IPS-15b (cell line): ENCODE measurements at regions not wholly inside any gene's neighbourhood (a gene's known extent, or its start where the extent isn't known, plus 50 kb on each side); places are given as distances from the start of the nearest gene placed in this dataset.

Source experiments
- H3K27me3 ChIP-seq: one replicate; pipeline ENCODE4 v1.6.1; 2013; ENCODE audit warnings: low read length; ENCODE audit not compliant: control insufficient read depth, insufficient read depth
- H3K36me3 ChIP-seq: one replicate; pipeline ENCODE4 v1.6.1; 2013; ENCODE audit warnings: low read length; ENCODE audit not compliant: control insufficient read depth, insufficient read depth
- H3K4me1 ChIP-seq: one replicate; pipeline ENCODE4 v1.6.1; 2013; ENCODE audit warnings: mild to moderate bottlenecking, low read length; ENCODE audit not compliant: control insufficient read depth, insufficient read depth
- H3K4me3 ChIP-seq: one replicate; pipeline ENCODE4 v1.5.1; 2013; ENCODE audit warnings: low read depth, low read length
- H3K9ac ChIP-seq: one replicate; pipeline ENCODE4 v1.6.1; 2013; ENCODE audit warnings: low read depth, mild to moderate bottlenecking, low read length
- H3K9me3 ChIP-seq: one replicate; pipeline ENCODE4 v1.6.1; 2013; ENCODE audit warnings: mild to moderate bottlenecking, low read length; ENCODE audit not compliant: control insufficient read depth, insufficient read depth

- no peaks in the 10 kb centered on the region for H3K36me3 ChIP-seq
- H3K9me3 ChIP-seq = no peaks in the 10 kb centered on the region
- no peak overlapping the region for H3K4me3 ChIP-seq
- no peaks in the 10 kb centered on the region for H3K4me1 ChIP-seq
- H3K27me3 ChIP-seq = no peaks in the 10 kb centered on the region
- no peak overlapping the region for H3K9ac ChIP-seq
Observed at GRCh38 chr9:113656771-113657670, 193.5 kb downstream of the RGS3 start.

- H3K36me3 ChIP-seq = no peaks in the 10 kb centered on the region
- H3K4me1 ChIP-seq = no peaks in the 10 kb centered on the region
- no peaks in the 10 kb centered on the region for H3K9me3 ChIP-seq
- no peak overlapping the region for H3K4me3 ChIP-seq
- no peaks in the 10 kb centered on the region for H3K27me3 ChIP-seq
- no peak overlapping the region for H3K9ac ChIP-seq
Observed at GRCh38 chr9:113657765-113658544, 194.4 kb downstream of the RGS3 start.

GRCh38 chr9:113658545-113658895 is 195.0 kb downstream of the RGS3 start:
- no peaks in the 10 kb centered on the region for H3K4me1 ChIP-seq
- no peak overlapping the region for H3K4me3 ChIP-seq
- no peaks in the 10 kb centered on the region for H3K9me3 ChIP-seq
- H3K9ac ChIP-seq = no peak overlapping the region
- no peaks in the 10 kb centered on the region for H3K27me3 ChIP-seq
- H3K36me3 ChIP-seq = no peaks in the 10 kb centered on the region

GRCh38 chr9:113659039-113659438 is 195.5 kb downstream of the RGS3 start:
- no peaks in the 10 kb centered on the region for H3K4me1 ChIP-seq
- no peaks in the 10 kb centered on the region for H3K9me3 ChIP-seq
- H3K27me3 ChIP-seq = no peaks in the 10 kb centered on the region
- no peak overlapping the region for H3K9ac ChIP-seq
- no peak overlapping the region for H3K4me3 ChIP-seq
- no peaks in the 10 kb centered on the region for H3K36me3 ChIP-seq

- H3K4me1 ChIP-seq = no peaks in the 10 kb centered on the region
- H3K4me3 ChIP-seq = no peak overlapping the region
- H3K9me3 ChIP-seq = no peaks in the 10 kb centered on the region
- no peaks in the 10 kb centered on the region for H3K27me3 ChIP-seq
- H3K9ac ChIP-seq = no peak overlapping the region
- no peaks in the 10 kb centered on the region for H3K36me3 ChIP-seq
Observed at GRCh38 chr9:113659740-113660139, 196.2 kb downstream of the RGS3 start.

DNA sequence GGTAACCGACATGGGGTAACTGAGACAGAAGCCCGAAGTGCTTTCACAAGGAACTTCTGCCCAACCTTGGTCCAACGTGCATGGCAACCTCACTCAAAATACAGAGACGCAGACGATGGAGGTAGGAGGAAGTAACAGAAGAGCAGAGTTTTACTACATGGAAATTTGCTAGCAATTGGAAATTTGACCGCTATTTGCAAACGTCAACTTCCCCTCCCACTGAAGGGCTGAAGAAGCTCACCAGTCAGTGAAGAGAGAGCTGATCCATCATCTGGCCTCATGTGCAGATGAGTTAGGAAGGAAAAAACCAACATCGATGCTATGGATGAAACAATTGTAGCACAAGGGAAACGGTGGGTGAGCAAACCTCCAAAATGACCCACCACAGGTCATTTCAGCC is 196.7 kb downstream of the RGS3 start:
- H3K4me1 ChIP-seq = no peaks in the 10 kb centered on the region
- no peak overlapping the region for H3K4me3 ChIP-seq
- H3K9me3 ChIP-seq = no peaks in the 10 kb centered on the region
- no peaks in the 10 kb centered on the region for H3K36me3 ChIP-seq
- no peaks in the 10 kb centered on the region for H3K27me3 ChIP-seq
- H3K9ac ChIP-seq = no peak overlapping the region

DNA sequence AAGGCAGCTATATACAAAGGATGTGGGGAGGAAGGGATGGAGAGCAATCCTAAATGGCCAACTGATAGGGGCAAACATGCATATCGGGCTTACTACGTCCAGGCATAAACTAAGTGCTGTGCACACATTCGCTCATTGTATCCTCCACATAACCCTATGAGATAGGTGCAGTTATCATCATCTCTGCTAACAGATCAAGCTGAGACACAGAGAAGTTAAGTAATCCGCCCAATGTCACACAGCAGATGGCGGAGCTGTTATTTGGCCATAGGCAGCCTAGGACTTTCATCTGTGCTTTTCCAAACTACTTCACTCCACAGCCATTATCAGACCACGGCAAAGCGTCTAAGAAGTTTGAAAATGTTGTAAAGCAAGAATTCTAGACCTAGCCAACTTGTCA is 197.5 kb downstream of the RGS3 start:
- Histone ChIP-seq H3K27me3 (no peaks in the 10 kb centered on the region), H3K4me3 (no peak overlapping the region), H3K4me1 (no peaks in the 10 kb centered on the region), H3K36me3 (no peaks in the 10 kb centered on the region), H3K9me3 (no peaks in the 10 kb centered on the region), H3K9ac (no peak overlapping the region)

DNA sequence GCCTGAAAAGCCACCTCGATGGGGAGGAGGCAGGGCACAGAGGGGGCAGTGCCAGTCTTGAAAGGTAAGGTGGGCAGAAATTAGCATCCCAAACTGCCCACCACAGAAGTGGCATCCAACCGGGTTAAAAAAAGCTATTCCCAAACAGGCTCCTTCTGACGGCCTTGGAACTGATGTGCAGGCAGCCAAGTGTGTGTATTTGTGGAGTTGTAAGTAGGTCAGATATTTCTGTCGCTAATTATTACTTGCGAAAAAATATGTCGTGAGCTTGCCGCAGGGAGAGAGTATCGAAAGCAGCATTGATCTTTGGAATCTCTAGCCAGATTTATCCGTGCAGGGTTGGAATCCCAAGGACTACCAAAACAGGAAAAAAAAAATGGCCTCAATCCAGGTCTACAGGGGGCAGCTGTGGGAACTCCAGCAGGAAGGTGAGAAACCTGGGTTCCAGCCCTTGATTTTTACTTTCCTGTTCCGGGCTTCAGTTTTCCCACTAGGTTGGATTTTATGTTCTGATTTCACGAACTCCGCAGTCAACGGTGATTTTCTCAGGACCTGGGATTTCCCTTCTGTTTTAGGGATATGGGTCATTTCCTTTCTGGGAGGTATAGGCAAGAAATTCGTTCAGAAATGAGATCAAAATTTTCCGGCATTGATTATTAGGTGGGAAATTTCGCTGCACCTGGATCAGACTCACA is 200.8 kb downstream of the RGS3 start:
- H3K9me3 ChIP-seq = no peaks in the 10 kb centered on the region
- no peaks in the 10 kb centered on the region for H3K4me1 ChIP-seq
- no peaks in the 10 kb centered on the region for H3K36me3 ChIP-seq
- H3K27me3 ChIP-seq = no peaks in the 10 kb centered on the region
- H3K9ac ChIP-seq = no peak overlapping the region
- H3K4me3 ChIP-seq = no peak overlapping the region

DNA sequence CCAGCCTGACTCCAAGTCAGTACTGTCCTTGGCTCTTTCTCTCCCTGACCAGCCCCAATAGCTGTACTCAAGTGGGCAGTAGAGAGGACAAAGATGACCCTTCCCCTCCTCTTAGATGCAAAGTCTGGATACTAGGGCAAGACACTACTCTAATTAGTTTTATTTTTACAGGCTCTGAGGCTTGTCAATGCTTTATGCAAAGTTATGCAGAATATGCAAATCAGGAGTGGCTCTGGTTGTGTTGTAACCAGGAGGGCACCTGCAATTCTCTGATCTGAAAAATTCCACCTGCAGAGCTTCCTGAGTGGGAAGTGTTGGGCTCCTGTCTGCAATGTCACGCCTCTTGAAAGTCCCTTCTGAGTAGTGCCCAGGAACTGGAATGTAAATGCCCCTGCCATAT is 201.5 kb downstream of the RGS3 start:
- Histone ChIP-seq H3K36me3 (no peaks in the 10 kb centered on the region), H3K27me3 (no peaks in the 10 kb centered on the region), H3K9me3 (no peaks in the 10 kb centered on the region), H3K4me1 (no peaks in the 10 kb centered on the region), H3K4me3 (no peak overlapping the region), H3K9ac (no peak overlapping the region)

- Histone ChIP-seq H3K36me3 (no peaks in the 10 kb centered on the region), H3K9me3 (no peaks in the 10 kb centered on the region), H3K4me1 (no peaks in the 10 kb centered on the region), H3K9ac (no peak overlapping the region), H3K4me3 (no peak overlapping the region), H3K27me3 (no peaks in the 10 kb centered on the region)
Observed at GRCh38 chr9:113665756-113666155, 202.2 kb downstream of the RGS3 start.

- Histone ChIP-seq H3K4me1 (no peaks in the 10 kb centered on the region), H3K4me3 (no peak overlapping the region), H3K9ac (no peak overlapping the region), H3K27me3 (no peaks in the 10 kb centered on the region), H3K9me3 (no peaks in the 10 kb centered on the region), H3K36me3 (no peaks in the 10 kb centered on the region)
Observed at GRCh38 chr9:113668061-113668460, 204.5 kb downstream of the RGS3 start.
